ENCODE measurements at regions not wholly inside any gene's neighbourhood (a gene's known extent, or its start where the extent isn't known, plus 50 kb on each side); places are given as distances from the start of the nearest gene placed in this dataset.

DNA sequence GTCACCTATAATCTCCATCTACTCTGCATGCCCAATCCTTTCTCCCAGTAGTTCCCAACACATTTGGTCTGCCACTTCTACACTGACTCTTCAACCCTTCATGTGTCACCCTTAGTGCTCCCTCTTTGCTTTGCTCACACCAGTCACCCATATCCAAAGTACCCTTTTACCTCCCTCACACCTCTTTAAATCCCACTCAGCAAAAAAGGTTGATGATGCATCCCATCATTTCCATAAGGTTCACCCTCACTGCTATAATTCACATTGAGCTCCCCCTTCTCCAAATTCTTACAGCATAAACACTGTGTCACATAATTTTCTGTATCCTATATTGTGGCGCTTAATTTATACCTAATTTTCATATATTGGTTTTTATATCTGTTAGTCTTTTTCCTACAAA is 83.8 kb upstream of the ATP1B1 start:
- TF ChIP-seq TCF4 (CRISPR knock-in tag; IDR thresholded peaks at IDR 0.05; ENCODE audit: borderline replicate concordance) (no peak), TOX (CRISPR knock-in tag; IDR thresholded peaks at IDR 0.05; ENCODE audit: borderline replicate concordance) (no peak), ZNF8 (CRISPR knock-in tag; IDR thresholded peaks at IDR 0.05) (no peak), ZFP30 (CRISPR knock-in tag; IDR thresholded peaks at IDR 0.05) (no peak), ARNTL (CRISPR knock-in tag; IDR thresholded peaks at IDR 0.05; ENCODE audit: borderline replicate concordance, low read depth) (no peak), ESRRG (CRISPR knock-in tag; IDR thresholded peaks at IDR 0.05) (no peak), ZFP3 (CRISPR knock-in tag; IDR thresholded peaks at IDR 0.05) (no peak), ISL1 (CRISPR knock-in tag; IDR thresholded peaks at IDR 0.05) (no peak), OSR1 (CRISPR knock-in tag; IDR thresholded peaks at IDR 0.05) (no peak), PPARA (CRISPR knock-in tag; IDR thresholded peaks at IDR 0.05; ENCODE audit: borderline replicate concordance) (no peak), RARB (CRISPR knock-in tag; IDR thresholded peaks at IDR 0.05) (no peak)
- TF ChIP-seq, protein P1, sequence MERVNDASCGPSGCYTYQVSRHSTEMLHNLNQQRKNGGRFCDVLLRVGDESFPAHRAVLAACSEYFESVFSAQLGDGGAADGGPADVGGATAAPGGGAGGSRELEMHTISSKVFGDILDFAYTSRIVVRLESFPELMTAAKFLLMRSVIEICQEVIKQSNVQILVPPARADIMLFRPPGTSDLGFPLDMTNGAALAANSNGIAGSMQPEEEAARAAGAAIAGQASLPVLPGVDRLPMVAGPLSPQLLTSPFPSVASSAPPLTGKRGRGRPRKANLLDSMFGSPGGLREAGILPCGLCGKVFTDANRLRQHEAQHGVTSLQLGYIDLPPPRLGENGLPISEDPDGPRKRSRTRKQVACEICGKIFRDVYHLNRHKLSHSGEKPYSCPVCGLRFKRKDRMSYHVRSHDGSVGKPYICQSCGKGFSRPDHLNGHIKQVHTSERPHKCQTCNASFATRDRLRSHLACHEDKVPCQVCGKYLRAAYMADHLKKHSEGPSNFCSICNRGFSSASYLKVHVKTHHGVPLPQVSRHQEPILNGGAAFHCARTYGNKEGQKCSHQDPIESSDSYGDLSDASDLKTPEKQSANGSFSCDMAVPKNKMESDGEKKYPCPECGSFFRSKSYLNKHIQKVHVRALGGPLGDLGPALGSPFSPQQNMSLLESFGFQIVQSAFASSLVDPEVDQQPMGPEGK (CRISPR knock-in tag; IDR thresholded peaks at IDR 0.05; ENCODE audit: borderline replicate concordance) = no peak
